Endothelial cell (in vitro differentiated cells): ENCODE measurements at regions not wholly inside any gene's neighbourhood (a gene's known extent, or its start where the extent isn't known, plus 50 kb on each side); places are given as distances from the start of the nearest gene placed in this dataset.

ENCODE experiments used
- DNase-seq: peaks from one replicate; pipeline ENCODE4 v3.0.0; 2021; ENCODE audit warnings: low spot score
- H3K27ac Mint-ChIP-seq: one replicate; pipeline ENCODE4 v1.8.0; 2021; ENCODE audit warnings: mixed read lengths, inconsistent platforms; ENCODE audit not compliant: unreplicated experiment
- H3K27me3 Mint-ChIP-seq: one replicate; pipeline ENCODE4 v1.8.0; 2021; ENCODE audit warnings: mild to moderate bottlenecking, moderate library complexity, mixed read lengths, inconsistent platforms; ENCODE audit not compliant: unreplicated experiment
- H3K36me3 Mint-ChIP-seq: one replicate; pipeline ENCODE4 v1.8.0; 2021; ENCODE audit warnings: mild to moderate bottlenecking, low read depth, mixed read lengths, inconsistent platforms; ENCODE audit not compliant: unreplicated experiment
- H3K4me1 Mint-ChIP-seq: one replicate; pipeline ENCODE4 v1.8.0; 2021; ENCODE audit warnings: mild to moderate bottlenecking, mixed read lengths, inconsistent platforms; ENCODE audit not compliant: unreplicated experiment
- H3K4me3 Mint-ChIP-seq: one replicate; pipeline ENCODE4 v1.8.0; 2021; ENCODE audit warnings: mild to moderate bottlenecking, mixed read lengths, inconsistent platforms; ENCODE audit not compliant: unreplicated experiment
- H3K9me3 Mint-ChIP-seq: one replicate; pipeline ENCODE4 v1.8.0; 2021; ENCODE audit warnings: mixed read lengths, inconsistent platforms; ENCODE audit not compliant: unreplicated experiment
- CTCF ChIP-seq: fragments of 200-600 bp; sonication (generic); IDR thresholded peaks from one replicate; pipeline ENCODE4 v1.5.0; 2021; ENCODE audit warnings: antibody characterized with exemption; ENCODE audit not compliant: unreplicated experiment

- no peak for TF ChIP-seq CTCF
- Mint-ChIP-seq H3K27me3 (peaks cover 2% of the 10 kb centered on the region), H3K36me3 (no peaks in the 10 kb centered on the region), H3K27ac (no peak overlapping the region), H3K4me1 (peaks cover 13% of the 10 kb centered on the region), H3K9me3 (no peaks in the 10 kb centered on the region), H3K4me3 (no peak overlapping the region)
- DNase-seq: no peak
Measured at GRCh38 chr1:192873836-192874235, 65.0 kb downstream of the RGS2 start.

GRCh38 chr1:192876633-192877032 lies 67.8 kb downstream of the RGS2 start:
- DNase-seq: no peak

GRCh38 chr1:192877283-192877886 lies 68.5 kb downstream of the RGS2 start:
- Mint-ChIP-seq H3K9me3 (no peaks in the 10 kb centered on the region), H3K27ac (no peak overlapping the region), H3K4me3 (no peak overlapping the region), H3K27me3 (peaks cover 3% of the 10 kb centered on the region), H3K36me3 (no peaks in the 10 kb centered on the region), H3K4me1 (peaks cover 13% of the 10 kb centered on the region)
- no peak for TF ChIP-seq CTCF
- DNase-seq: no peak

More at GRCh38 chr1:192876633-192877032, 67.8 kb downstream of the RGS2 start:
- no peak for TF ChIP-seq CTCF
- no peaks in the 10 kb centered on the region for H3K36me3 Mint-ChIP-seq
- no peak overlapping the region for H3K27ac Mint-ChIP-seq
- peaks cover 13% of the 10 kb centered on the region for H3K4me1 Mint-ChIP-seq
- H3K27me3 Mint-ChIP-seq: peaks cover 3% of the 10 kb centered on the region
- H3K9me3 Mint-ChIP-seq: no peaks in the 10 kb centered on the region
- no peak overlapping the region for H3K4me3 Mint-ChIP-seq

- TF ChIP-seq CTCF: no peak
- H3K4me1 Mint-ChIP-seq: peaks cover 13% of the 10 kb centered on the region
- no peak overlapping the region for H3K27ac Mint-ChIP-seq
- no peak overlapping the region for H3K4me3 Mint-ChIP-seq
- peaks cover 2% of the 10 kb centered on the region for H3K27me3 Mint-ChIP-seq
- H3K9me3 Mint-ChIP-seq: no peaks in the 10 kb centered on the region
- no peaks in the 10 kb centered on the region for H3K36me3 Mint-ChIP-seq
- no peak for DNase-seq
Measured at GRCh38 chr1:192878249-192878648, 69.4 kb downstream of the RGS2 start.

- Mint-ChIP-seq H3K4me1 (peaks cover 13% of the 10 kb centered on the region), H3K27ac (no peak overlapping the region), H3K36me3 (no peaks in the 10 kb centered on the region), H3K9me3 (no peaks in the 10 kb centered on the region), H3K27me3 (peaks cover 2% of the 10 kb centered on the region), H3K4me3 (no peak overlapping the region)
- TF ChIP-seq CTCF: no peak
- DNase-seq: no peak
Measured at GRCh38 chr1:192879406-192879805, 70.6 kb downstream of the RGS2 start.
